IMR-90 (cell line): ENCODE measurements at regions not wholly inside any gene's neighbourhood (a gene's known extent, or its start where the extent isn't known, plus 50 kb on each side); places are given as distances from the start of the nearest gene placed in this dataset.

Experiments used
- ATAC-seq: fragments of 200-7000 bp; cut with Tn5 transposase; 2 replicates; pipeline ENCODE4 v1.9.1; 2020; ENCODE audit warnings: low read depth, mild to moderate bottlenecking, moderate library complexity
- BruUV-seq: library from RNA; stranded (reverse); fragments of 400-500 nt; replicated peaks from 2 replicates; lab custom pipeline; 2021; lab: Mats Ljungman, UMichigan
- CTCF ChIA-PET: fragments of 300-600 bp; formaldehyde crosslinking; extraction: SDS; loops from one replicate; lab custom pipeline; 2021; ENCODE audit warnings: antibody characterized with exemption; lab: Yijun Ruan, JAX
- POLR2A ChIA-PET: fragments of 300-600 bp; sonication (Branson Sonifier 250); formaldehyde crosslinking; loops from one replicate; lab custom pipeline; 2022; ENCODE audit warnings: antibody characterized with exemption; ENCODE audit not compliant: unreplicated experiment; lab: Charles Lee
- DNase-seq: peaks from one replicate; pipeline ENCODE4 v3.0.0; 2013
- H2AFZ ChIP-seq: replicated peaks from 2 replicates; pipeline ENCODE3; 2013; ENCODE audit warnings: low read length, mild to moderate bottlenecking; ENCODE audit not compliant: poor library complexity
- H2AK5ac ChIP-seq: 2 replicates; pipeline ENCODE4 v1.6.1; 2013; ENCODE audit warnings: low read depth, low read length, inconsistent platforms
- H2AK9ac ChIP-seq: replicated peaks from 2 replicates; pipeline ENCODE3; 2013; ENCODE audit warnings: mild to moderate bottlenecking, low read depth, low read length, moderate library complexity; ENCODE audit not compliant: poor library complexity
- H2BK120ac ChIP-seq: 2 replicates; pipeline ENCODE4 v1.6.1; 2013; ENCODE audit warnings: low read depth, low read length, inconsistent platforms
- H2BK15ac ChIP-seq: 3 replicates; pipeline ENCODE4 v1.6.1; 2013; ENCODE audit warnings: low read depth, low read length, inconsistent platforms
- H2BK20ac ChIP-seq: 2 replicates; pipeline ENCODE4 v1.6.1; 2013; ENCODE audit warnings: low read depth, mild to moderate bottlenecking, inconsistent platforms, low read length, moderate library complexity
- H2BK5ac ChIP-seq: 2 replicates; pipeline ENCODE4 v1.6.1; 2013; ENCODE audit warnings: mild to moderate bottlenecking, low read depth, low read length, inconsistent platforms; ENCODE audit not compliant: poor library complexity, severe bottlenecking
- H3K14ac ChIP-seq: replicated peaks from 2 replicates; pipeline ENCODE4 v1.6.1; 2013; ENCODE audit warnings: low read depth, low read length, inconsistent platforms
- H3K18ac ChIP-seq: 2 replicates; pipeline ENCODE4 v1.6.1; 2013; ENCODE audit warnings: low read depth, low read length, control low read depth
- H3K23ac ChIP-seq: 2 replicates; pipeline ENCODE4 v1.6.1; 2013; ENCODE audit warnings: low read depth, low read length, inconsistent platforms
- H3K27ac ChIP-seq: 2 replicates; pipeline ENCODE4 v1.5.1; 2013; ENCODE audit warnings: mild to moderate bottlenecking, control low read depth, low read length; ENCODE audit not compliant: insufficient read depth
- H3K27me3 ChIP-seq: 2 replicates; pipeline ENCODE4 v1.6.1; 2013; ENCODE audit warnings: low read length; ENCODE audit not compliant: control insufficient read depth, insufficient read depth
- H3K36me3 ChIP-seq: 2 replicates; pipeline ENCODE4 v1.6.1; 2013; ENCODE audit warnings: low read length, mixed read lengths; ENCODE audit not compliant: control insufficient read depth, insufficient read depth
- H3K4ac ChIP-seq: 2 replicates; pipeline ENCODE4 v1.6.1; 2013; ENCODE audit warnings: low read depth, low read length, inconsistent platforms
- H3K4me1 ChIP-seq: 2 replicates; pipeline ENCODE4 v1.6.1; 2013; ENCODE audit warnings: low read length, mixed read lengths; ENCODE audit not compliant: control insufficient read depth, insufficient read depth
- H3K4me2 ChIP-seq: 2 replicates; pipeline ENCODE4 v1.6.1; 2013; ENCODE audit warnings: low read depth, mild to moderate bottlenecking, control low read depth, low read length, moderate library complexity
- H3K4me3 ChIP-seq: 2 replicates; pipeline ENCODE4 v1.5.1; 2013; ENCODE audit warnings: low read depth, mild to moderate bottlenecking, control low read depth, low read length, moderate library complexity; ENCODE audit not compliant: insufficient read depth
- H3K56ac ChIP-seq: 2 replicates; pipeline ENCODE4 v1.6.1; 2013; ENCODE audit warnings: low read length, inconsistent platforms; ENCODE audit not compliant: insufficient read depth; ENCODE audit errors: extremely low read depth
- H3K79me1 ChIP-seq, 2 experiments: 2 replicates each; pipeline ENCODE4 v1.6.1; 2013; ENCODE audit warnings: low read length in 2 of 2, inconsistent platforms in 1 of 2, low read depth in 1 of 2
- H3K9ac ChIP-seq: 2 replicates; pipeline ENCODE4 v1.6.1; 2013; ENCODE audit warnings: low read depth, low read length, control low read depth
- H3K9me1 ChIP-seq: 2 replicates; pipeline ENCODE4 v1.6.1; 2013; ENCODE audit warnings: low read length, inconsistent platforms; ENCODE audit not compliant: insufficient read depth
- H3K9me3 ChIP-seq: 2 replicates; pipeline ENCODE4 v1.6.1; 2013; ENCODE audit warnings: low read length; ENCODE audit not compliant: control insufficient read depth, insufficient read depth
- H4K20me1 ChIP-seq: 2 replicates; pipeline ENCODE4 v1.6.1; 2013; ENCODE audit warnings: low read length, inconsistent platforms; ENCODE audit not compliant: insufficient read depth
- H4K5ac ChIP-seq: 2 replicates; pipeline ENCODE4 v1.6.1; 2013; ENCODE audit warnings: mild to moderate bottlenecking, low read depth, low read length, control low read depth
- H4K8ac ChIP-seq, 2 experiments: 2 replicates each; pipeline ENCODE4 v1.6.1; 2013; ENCODE audit warnings: low read depth in 2 of 2, low read length in 2 of 2, control low read depth in 1 of 2, inconsistent platforms in 1 of 2
- H4K91ac ChIP-seq: 2 replicates; pipeline ENCODE4 v1.6.1; 2013; ENCODE audit warnings: low read depth, low read length, inconsistent platforms; ENCODE audit not compliant: insufficient read depth
- BHLHE40 ChIP-seq: fragments of 150-350 bp; IDR thresholded peaks from 2 replicates; pipeline ENCODE4 v1.6.1; 2016; ENCODE audit warnings: mild to moderate bottlenecking, low read depth, low read length
- CEBPB ChIP-seq: IDR thresholded peaks from 2 replicates; pipeline ENCODE4 v1.6.1; 2012; ENCODE audit warnings: low read depth, low read length, improper control_type of control experiment
- CHD1 ChIP-seq: IDR thresholded peaks from 2 replicates; pipeline ENCODE4 v1.6.1; 2012; ENCODE audit warnings: low read depth, low read length, improper control_type of control experiment
- ELK1 ChIP-seq: fragments of 150-350 bp; IDR thresholded peaks from 2 replicates; pipeline ENCODE4 v1.6.1; 2016; ENCODE audit warnings: low read depth, mild to moderate bottlenecking, low read length, moderate library complexity, borderline replicate concordance
- FOS ChIP-seq: fragments of 150-350 bp; IDR thresholded peaks from 2 replicates; pipeline ENCODE4 v1.6.1; 2016; ENCODE audit warnings: low read depth, low read length
- MAFK ChIP-seq: IDR thresholded peaks from 2 replicates; pipeline ENCODE4 v1.6.1; 2012; ENCODE audit warnings: low read depth, low read length, improper control_type of control experiment
- MAZ ChIP-seq: IDR thresholded peaks from 2 replicates; pipeline ENCODE4 v1.6.1; 2012; ENCODE audit warnings: low read depth, mild to moderate bottlenecking, low read length, improper control_type of control experiment, moderate library complexity, borderline replicate concordance
- MXI1 ChIP-seq: IDR thresholded peaks from 2 replicates; pipeline ENCODE4 v1.6.1; 2012; ENCODE audit warnings: low read depth, mild to moderate bottlenecking, low read length, moderate library complexity, borderline replicate concordance
- NFE2L2 ChIP-seq: fragments of 150-350 bp; IDR thresholded peaks from 2 replicates; pipeline ENCODE4 v1.6.1; 2016; ENCODE audit warnings: low read depth, mild to moderate bottlenecking, low read length
- POLR2A ChIP-seq: IDR thresholded peaks from 2 replicates; pipeline ENCODE4 v1.6.1; 2012; ENCODE audit warnings: mild to moderate bottlenecking, low read depth, low read length
- RAD21 ChIP-seq: IDR thresholded peaks from 2 replicates; pipeline ENCODE4 v1.6.1; 2012; ENCODE audit warnings: low read length, improper control_type of control experiment
- RFX5 ChIP-seq: IDR thresholded peaks from 2 replicates; pipeline ENCODE4 v1.8.0; 2012; ENCODE audit warnings: low read depth, mild to moderate bottlenecking, low read length, moderate library complexity
- SMC3 ChIP-seq: fragments of 150-350 bp; IDR thresholded peaks from 2 replicates; pipeline ENCODE4 v1.6.1; 2016; ENCODE audit warnings: low read depth, mild to moderate bottlenecking, antibody characterized with exemption, low read length, moderate library complexity
- WGBS, 2 experiments: methylation state at CpG; one replicate each; pipeline versions ENCODE4 v1.1.5 to v1.1.7; 2013; ENCODE audit warnings: missing lambda C conversion rate in 2 of 2; ENCODE audit not compliant: insufficient read length in 1 of 2; ENCODE audit errors: extremely low coverage in 2 of 2; 5-methylcytosine and 5-hydroxymethylcytosine counted together
- dilution Hi-C: fragments of 300-500 bp; cut with HindIII; formaldehyde crosslinking; loops from one replicate; pipeline ENCODE4 v1.14.3; 2018; ENCODE audit warnings: low sequenced_read_pairs; ENCODE audit not compliant: unreplicated experiment
- in situ Hi-C: fragments of 300-500 bp; cut with MboI; formaldehyde crosslinking; loops from 3 replicates; pipeline ENCODE4 v1.14.3; 2019; ENCODE audit warnings: low sequenced_read_pairs, inconsistent platforms, mixed read lengths
- intact Hi-C: fragments of 100-400 bp; cut with micrococcal nuclease; formaldehyde crosslinking; loops from 2 replicates; pipeline ENCODE4 v1.10.0; 2022
- TF ChIP-seq, protein P1 (sequence below): fragments of 150-350 bp; IDR thresholded peaks from 2 replicates; pipeline ENCODE4 v1.6.1; 2017; ENCODE audit warnings: mild to moderate bottlenecking, antibody characterized with exemption, low read length, low read depth
- TF ChIP-seq, protein P2 (sequence below): conservative IDR thresholded peaks from 2 replicates; pipeline ENCODE4 v1.5.1; 2012; ENCODE audit warnings: mild to moderate bottlenecking, low read depth, low read length, improper control_type of control experiment

DNA sequence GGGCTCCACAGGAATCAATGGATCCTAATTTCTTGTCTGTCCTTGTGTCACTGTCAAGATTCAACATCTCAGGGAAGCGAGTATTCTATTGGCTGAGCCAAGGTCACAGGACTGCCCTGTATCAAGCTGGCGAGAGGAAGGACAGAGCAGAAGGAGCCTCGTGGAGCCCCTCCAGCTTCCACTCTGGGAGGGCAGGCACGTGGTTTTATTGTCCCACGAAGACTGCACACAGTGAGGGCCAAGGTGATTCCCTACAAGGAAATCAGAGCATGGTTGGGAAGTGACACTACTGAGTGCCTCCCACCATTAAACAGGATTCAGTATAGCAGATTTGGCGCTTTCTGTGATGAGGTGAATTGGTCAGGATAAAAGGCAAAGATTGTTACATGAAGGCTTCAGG, 302.4 kb upstream of the CXCR4 start:
- Histone ChIP-seq H3K56ac (no peak overlapping the region), H4K8ac (no peak overlapping the region), H3K18ac (no peak overlapping the region), H3K27ac (no peak overlapping the region), H3K36me3 (no peaks in the 10 kb centered on the region), H3K27me3 (no peaks in the 10 kb centered on the region; the same call in 1 of the 2 replicates), H4K5ac (no peak overlapping the region), H3K4ac (no peak overlapping the region), H3K14ac (no peak overlapping the region), H2BK15ac (no peak overlapping the region), H3K9ac (no peak overlapping the region), H3K9me3 (no peaks in the 10 kb centered on the region), H3K9me1 (no peaks in the 10 kb centered on the region), H3K4me3 (no peak overlapping the region), H2BK120ac (no peak overlapping the region), H2BK20ac (no peak overlapping the region), H3K4me2 (no peak overlapping the region), H3K23ac (no peak overlapping the region), H3K4me1 (no peaks in the 10 kb centered on the region), H2AK5ac (no peak overlapping the region), H2AFZ (no peak overlapping the region), H3K79me1 (no peaks in the 10 kb centered on the region), H4K20me1 (no peaks in the 10 kb centered on the region), H2BK5ac (no peak overlapping the region), H4K91ac (no peak overlapping the region), H2AK9ac (no peak overlapping the region)
- ChIA-PET CTCF (no interaction called here), POLR2A (no interaction called here)
- in situ Hi-C loops = loop anchor here (5.0 kb wide), 1 partner anchor 1417 kb away; no protein-coding TSS in a partner anchor
- DNase-seq (no peak), ATAC-seq (no peak)
- no TSS peak for BruUV-seq
- no peak for TF ChIP-seq SMC3
- TF ChIP-seq, protein P1, sequence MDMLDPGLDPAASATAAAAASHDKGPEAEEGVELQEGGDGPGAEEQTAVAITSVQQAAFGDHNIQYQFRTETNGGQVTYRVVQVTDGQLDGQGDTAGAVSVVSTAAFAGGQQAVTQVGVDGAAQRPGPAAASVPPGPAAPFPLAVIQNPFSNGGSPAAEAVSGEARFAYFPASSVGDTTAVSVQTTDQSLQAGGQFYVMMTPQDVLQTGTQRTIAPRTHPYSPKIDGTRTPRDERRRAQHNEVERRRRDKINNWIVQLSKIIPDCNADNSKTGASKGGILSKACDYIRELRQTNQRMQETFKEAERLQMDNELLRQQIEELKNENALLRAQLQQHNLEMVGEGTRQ = no peak
- TF ChIP-seq FOS = no peak
- TF ChIP-seq NFE2L2 = no peak
- no peak for TF ChIP-seq CHD1
- no peak for TF ChIP-seq MXI1
- TF ChIP-seq MAZ = no peak
- TF ChIP-seq RFX5 = no peak
- TF ChIP-seq BHLHE40 = no peak
- TF ChIP-seq, protein P2, sequence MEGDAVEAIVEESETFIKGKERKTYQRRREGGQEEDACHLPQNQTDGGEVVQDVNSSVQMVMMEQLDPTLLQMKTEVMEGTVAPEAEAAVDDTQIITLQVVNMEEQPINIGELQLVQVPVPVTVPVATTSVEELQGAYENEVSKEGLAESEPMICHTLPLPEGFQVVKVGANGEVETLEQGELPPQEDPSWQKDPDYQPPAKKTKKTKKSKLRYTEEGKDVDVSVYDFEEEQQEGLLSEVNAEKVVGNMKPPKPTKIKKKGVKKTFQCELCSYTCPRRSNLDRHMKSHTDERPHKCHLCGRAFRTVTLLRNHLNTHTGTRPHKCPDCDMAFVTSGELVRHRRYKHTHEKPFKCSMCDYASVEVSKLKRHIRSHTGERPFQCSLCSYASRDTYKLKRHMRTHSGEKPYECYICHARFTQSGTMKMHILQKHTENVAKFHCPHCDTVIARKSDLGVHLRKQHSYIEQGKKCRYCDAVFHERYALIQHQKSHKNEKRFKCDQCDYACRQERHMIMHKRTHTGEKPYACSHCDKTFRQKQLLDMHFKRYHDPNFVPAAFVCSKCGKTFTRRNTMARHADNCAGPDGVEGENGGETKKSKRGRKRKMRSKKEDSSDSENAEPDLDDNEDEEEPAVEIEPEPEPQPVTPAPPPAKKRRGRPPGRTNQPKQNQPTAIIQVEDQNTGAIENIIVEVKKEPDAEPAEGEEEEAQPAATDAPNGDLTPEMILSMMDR = no peak
- no peak for TF ChIP-seq ELK1
- no peak for TF ChIP-seq CEBPB
- TF ChIP-seq MAFK = no peak
- no peak for TF ChIP-seq POLR2A
- TF ChIP-seq RAD21 = no peak
- intact Hi-C loops = no loop called here
- no CpG with 5 or more reads among the region's 6 CpGs for WGBS, 2 experiments
- dilution Hi-C loops = no loop called here
